HT-29 (cell line): ENCODE measurements at regions not wholly inside any gene's neighbourhood (a gene's known extent, or its start where the extent isn't known, plus 50 kb on each side); places are given as distances from the start of the nearest gene placed in this dataset.

Experiments used
- DNase-seq: peaks from one replicate; pipeline ENCODE4 v3.0.0-alpha.2; 2015; ENCODE audit warnings: low spot score

- no peak for DNase-seq
These were observed 323.8 kb upstream of the IRX4 start for GRCh38 chr5:2206293-2207108.

GRCh38 chr5:2205596-2206226 lies 323.0 kb upstream of the IRX4 start:
- no peak for DNase-seq

DNA sequence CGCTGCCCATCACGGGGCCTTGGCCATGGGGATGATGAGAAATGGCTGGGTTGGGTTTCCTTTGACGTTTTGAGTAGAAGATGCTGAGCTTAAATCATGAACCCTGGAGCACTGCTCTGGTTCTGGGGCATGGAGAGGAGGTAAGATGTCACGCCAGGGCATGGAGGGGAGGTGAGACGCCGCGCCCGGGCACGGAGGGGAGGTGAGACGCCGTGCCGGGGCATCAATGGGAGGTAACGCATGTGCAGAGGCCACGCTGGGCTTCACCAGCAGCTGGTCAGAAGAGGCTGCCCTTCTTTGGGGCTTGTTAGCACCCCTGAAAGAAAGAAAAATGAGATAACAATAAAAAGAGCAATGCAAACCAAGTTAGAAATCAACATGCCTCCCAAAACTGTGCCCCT lies 322.5 kb upstream of the IRX4 start:
- no peak for DNase-seq

DNA sequence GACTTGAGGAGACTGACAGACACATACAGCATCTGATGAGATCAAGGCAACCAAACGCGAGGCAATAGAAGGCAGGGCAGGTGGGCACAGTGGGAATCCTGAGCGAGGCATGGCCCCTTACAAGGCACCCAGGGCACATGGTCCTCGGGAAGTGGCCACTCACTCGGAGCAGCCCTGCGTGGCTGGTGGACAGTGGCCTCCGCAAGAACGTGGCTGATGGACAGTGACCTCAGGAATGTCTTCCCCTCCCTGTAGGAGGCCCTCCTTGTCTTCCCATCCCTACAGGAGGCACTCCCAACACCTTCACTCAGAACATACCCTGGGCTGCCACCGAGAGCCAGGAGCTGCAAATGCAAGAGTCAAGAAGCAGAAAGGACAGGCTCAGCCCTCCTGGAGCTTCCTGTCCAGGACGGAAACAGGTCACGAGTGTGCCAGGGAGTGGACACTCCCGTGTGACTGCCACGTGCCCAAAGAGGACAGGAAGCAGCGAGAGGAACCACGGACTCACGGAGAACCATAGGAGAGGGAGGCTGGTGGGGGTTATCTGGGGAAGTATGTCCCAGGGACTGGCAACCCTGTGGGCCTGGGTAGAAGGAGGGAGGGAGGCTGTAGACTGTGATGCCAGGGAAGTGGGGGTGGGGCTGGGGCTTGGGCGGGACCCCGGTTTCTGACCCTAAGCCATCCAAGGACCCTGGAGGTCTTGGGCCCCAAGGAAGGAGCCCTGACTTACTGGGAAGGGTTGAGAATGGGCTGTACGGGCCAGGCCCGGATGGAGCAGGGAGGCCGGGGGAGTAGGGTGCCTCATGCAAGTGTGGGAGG lies 321.9 kb upstream of the IRX4 start:
- DNase-seq = no peak

DNA sequence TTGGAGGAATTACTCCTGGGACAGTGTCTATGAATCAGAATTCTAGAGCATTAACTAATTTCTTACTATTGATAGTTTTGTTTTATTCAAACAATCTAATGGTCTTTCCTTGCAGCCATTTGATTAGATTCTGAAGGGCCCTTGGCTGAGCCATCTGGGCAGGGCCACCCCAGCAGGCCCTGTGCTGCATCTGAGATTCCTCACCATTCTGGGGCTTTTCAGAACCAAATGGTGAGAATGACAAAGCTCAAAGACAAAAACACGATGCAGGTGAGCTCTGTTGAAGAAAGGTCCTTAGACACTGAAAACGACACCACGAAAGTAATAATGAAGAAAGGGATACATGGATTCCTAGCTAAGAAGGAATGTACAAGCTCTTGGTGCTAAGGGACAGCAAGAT lies 321.0 kb upstream of the IRX4 start:
- DNase-seq = no peak

GRCh38 chr5:2201832-2202231 lies 319.1 kb upstream of the IRX4 start:
- DNase-seq = no peak

- DNase-seq = no peak
These were observed 318.7 kb upstream of the IRX4 start for GRCh38 chr5:2201421-2201820.

- DNase-seq = no peak
These were observed 318.3 kb upstream of the IRX4 start for GRCh38 chr5:2201011-2201410.

DNA sequence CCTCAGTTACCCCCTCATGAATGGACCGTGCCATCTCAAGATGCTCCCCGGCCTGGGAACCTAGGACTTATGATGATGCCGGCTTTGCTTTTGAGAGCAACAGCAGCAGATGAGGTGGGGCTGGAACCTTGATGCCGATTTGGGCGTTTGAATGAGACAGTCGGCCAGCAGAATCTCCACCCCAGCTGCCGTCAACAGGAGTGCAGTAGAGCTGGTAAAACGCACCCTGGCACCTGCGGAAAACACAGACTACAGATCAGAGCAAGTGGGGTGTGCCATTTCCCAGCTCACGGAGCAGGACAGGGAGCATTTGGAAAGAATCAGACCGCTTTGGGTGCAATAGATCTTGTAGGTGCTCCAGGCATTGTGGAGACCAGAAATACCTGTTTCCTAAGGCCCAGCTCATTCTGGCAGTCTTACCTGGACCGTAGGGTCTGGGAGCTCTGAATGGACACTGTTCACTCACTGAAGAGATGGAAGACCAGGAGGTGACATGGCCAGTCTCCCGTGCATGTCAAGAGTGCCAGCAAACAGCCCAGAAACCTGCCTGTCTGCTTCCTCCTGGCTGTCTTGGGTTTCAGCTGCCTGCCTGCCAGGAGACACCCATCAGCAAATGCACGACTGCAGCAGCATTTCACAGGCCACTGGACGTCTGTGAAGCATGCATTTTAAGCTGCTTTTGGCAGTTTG lies 317.7 kb upstream of the IRX4 start:
- DNase-seq = no peak

DNA sequence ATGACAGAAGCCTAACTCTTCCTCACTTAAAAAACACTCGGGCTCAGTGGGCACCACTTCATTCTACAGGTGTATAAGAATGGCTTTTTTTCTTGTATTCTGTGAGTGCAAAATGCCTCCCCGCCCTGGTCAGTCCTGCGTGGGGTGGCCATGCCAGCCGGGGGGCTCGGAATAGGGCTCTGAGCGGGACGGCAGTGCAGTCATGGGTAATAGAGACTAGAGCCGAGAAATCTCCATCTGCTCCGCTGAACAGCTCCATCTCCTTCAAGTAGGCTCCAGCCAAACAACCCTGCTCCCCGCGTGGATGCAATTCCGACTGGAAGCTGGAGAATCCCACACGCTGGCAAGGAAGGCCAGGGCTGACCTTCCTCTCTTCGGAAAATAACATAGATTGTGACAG lies 317.0 kb upstream of the IRX4 start:
- DNase-seq = no peak

DNA sequence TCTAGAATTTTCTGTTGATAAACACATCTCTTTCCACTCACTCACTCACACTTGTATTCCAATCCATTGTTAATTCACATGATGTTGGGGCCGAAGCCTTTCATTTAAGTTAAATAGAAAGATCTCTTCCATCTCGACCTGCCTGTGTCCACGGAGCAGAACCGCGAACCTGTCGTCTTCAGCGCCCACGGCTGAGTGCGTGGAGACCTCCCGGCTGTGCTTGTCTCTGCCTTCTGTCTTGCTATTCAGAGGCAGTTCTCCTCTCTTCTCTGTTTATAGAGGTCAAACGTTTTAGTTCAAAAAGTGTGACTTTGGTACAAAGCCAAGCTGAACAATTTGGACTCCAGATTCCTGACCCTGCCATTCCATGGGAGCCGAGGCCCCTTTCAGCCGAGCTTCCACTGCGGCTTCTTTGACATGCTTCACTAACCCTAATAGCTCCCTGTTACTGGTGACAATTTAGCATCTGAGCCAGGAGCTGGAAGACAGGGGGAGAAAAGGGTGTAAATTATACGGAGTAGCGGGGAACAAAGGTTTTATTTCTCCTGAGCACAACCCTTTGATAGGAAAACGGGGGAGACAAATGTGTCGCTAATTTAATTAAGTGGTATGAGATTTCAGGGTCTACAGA lies 314.4 kb upstream of the IRX4 start:
- DNase-seq = no peak

DNA sequence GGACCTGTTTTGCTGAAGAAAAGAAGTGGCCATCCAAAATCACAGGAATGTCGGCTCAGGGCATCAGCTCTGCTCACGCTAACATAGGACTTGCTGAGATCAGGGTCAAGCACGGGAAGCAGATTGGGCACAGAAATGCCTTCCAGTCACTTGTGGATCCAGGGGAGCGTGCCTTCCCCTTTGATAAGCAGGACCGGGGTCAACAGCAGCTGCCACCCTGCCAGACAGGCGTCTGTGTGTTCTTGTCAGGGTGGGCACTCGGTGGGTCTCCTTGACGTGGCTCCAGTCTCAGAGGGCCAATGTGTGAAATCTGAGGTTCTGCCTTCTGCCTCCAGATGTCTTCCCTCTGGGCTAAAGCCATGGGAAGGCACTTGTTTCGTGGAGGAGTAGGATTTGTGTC lies 313.7 kb upstream of the IRX4 start:
- no peak for DNase-seq

DNA sequence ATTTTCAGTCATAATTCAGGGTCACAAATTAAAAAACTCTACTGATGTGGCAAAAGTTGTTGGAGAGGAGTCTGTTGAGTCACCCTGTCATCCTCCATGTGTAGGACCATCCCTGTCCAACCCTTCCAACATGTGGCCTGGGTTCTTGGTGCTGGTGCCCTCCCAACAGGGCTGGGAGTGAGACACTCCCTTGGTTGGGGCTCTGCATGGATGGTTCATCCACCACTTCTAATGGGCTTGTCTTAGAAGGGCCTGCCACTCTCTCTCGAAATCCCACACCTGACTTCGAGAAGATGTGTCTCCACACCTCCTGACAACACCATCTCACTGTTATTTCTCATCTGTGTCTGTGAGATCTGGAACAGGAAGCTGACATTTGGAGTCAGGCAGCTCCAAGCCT lies 312.2 kb upstream of the IRX4 start:
- no peak for DNase-seq

- no peak for DNase-seq
These were observed 311.5 kb upstream of the IRX4 start for GRCh38 chr5:2194236-2194555.

- no peak for DNase-seq
These were observed 311.0 kb upstream of the IRX4 start for GRCh38 chr5:2193542-2194235.

DNA sequence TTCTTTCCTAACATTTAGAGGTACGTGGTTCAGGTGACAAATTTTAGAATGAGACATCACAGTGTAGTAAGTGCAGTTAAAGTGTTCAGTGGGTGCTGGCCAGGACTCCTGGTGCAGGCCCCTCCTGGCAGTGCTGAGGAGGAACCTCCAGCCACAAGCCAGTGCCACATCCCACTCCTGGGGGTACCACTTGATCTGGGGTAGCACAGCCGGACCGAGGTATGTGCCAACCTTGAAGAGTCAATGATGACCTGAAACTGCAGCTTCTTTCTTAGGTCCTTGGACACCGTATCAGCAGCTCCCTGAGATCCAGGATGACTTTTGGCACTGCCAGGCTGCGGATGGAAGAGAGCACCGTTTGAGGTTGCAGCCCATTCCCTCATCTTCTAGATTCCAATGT lies 310.4 kb upstream of the IRX4 start:
- DNase-seq = no peak

GRCh38 chr5:2192496-2192895 lies 309.8 kb upstream of the IRX4 start:
- DNase-seq = no peak

DNA sequence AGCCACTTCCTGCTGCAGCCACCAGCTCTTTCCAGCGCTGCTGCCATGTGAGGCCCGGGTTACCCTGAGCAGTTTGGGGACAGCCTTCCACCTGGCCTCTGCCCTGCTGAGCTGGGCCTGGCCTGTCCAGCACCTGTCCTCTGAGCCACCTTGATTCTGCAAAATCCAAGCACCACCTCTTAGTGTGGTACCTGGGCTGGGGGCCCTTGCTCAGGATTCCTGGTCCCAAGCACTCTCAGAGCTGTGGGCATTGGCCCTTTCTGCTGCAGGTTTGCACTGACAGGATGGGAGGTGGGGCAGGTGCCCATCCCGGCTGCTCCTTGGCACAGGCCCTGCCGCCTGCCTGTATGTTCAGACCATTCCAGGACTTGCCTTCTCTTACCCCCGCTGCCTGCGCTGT lies 309.2 kb upstream of the IRX4 start:
- DNase-seq = no peak

- DNase-seq = no peak
These were observed 307.8 kb upstream of the IRX4 start for GRCh38 chr5:2190549-2190948.

DNA sequence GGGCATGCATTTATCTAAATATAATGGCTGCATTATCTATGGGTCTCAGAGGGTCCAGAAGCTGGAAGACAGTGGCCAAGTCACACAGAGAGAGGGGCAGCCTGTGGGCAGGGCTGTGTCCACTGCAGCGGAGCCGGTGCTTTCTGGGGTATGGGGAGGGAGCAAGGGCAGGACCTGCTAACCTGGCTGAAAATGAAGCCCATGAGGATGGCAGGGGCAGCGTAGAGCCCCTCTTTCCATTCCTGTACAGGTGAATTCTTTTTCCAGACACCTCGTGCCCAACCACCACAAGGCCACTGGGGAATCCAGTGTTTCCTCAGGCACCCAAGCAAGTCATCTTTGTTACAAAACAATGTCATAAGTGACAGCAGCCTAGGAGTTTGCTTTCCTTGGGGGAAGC lies 305.9 kb upstream of the IRX4 start:
- no peak for DNase-seq

GRCh38 chr5:2188137-2188536 lies 305.4 kb upstream of the IRX4 start:
- no peak for DNase-seq
